CD4-positive, alpha-beta T cell (primary cell): ENCODE measurements at regions not wholly inside any gene's neighbourhood (a gene's known extent, or its start where the extent isn't known, plus 50 kb on each side); places are given as distances from the start of the nearest gene placed in this dataset.

Source experiments
- ATAC-seq: fragments of 200-7000 bp; cut with Tn5 transposase; one replicate; pipeline ENCODE4 v1.10.0; 2022; ENCODE audit warnings: mild to moderate bottlenecking; ENCODE audit not compliant: poor library complexity
- CTCF ChIA-PET: fragments of 350-600 bp; sonication (Branson Sonifier 250); formaldehyde crosslinking; loops from one replicate; lab custom pipeline; 2021; ENCODE audit warnings: antibody characterized with exemption, inconsistent platforms; lab: Charles Lee
- POLR2A ChIA-PET: fragments of 350-600 bp; sonication (Branson Sonifier 250); formaldehyde crosslinking; loops from one replicate; lab custom pipeline; 2021; ENCODE audit warnings: antibody characterized with exemption, inconsistent platforms; lab: Charles Lee
- DNase-seq, 14 experiments: peaks; one replicate each; pipeline ENCODE4 v3.0.0-alpha.2; 2013 to 2020; ENCODE audit warnings: mixed read lengths in 2 of 14
- H3K27ac ChIP-seq, 2 donors: one replicate each; pipeline versions ENCODE4 v1.5.1 to v1.7.0; 2013; ENCODE audit warnings: low read length in 2 of 2, low read depth in 1 of 2, mild to moderate bottlenecking in 1 of 2
- H3K27me3 ChIP-seq, 2 experiments: 1 replicate in 1 of 2; 2 replicates in 1 of 2; pipeline versions ENCODE4 v1.6.1 to v1.7.0; 2013; ENCODE audit warnings: low read length in 2 of 2, control low read depth in 1 of 2, mild to moderate bottlenecking in 1 of 2, moderate library complexity in 1 of 2; ENCODE audit not compliant: insufficient read depth in 2 of 2, control insufficient read depth in 1 of 2
- H3K36me3 ChIP-seq: one replicate; pipeline ENCODE4 v1.6.1; 2013; ENCODE audit warnings: low read length, control low read depth; ENCODE audit not compliant: insufficient read depth
- H3K4me1 ChIP-seq: one replicate; pipeline ENCODE4 v1.6.1; 2013; ENCODE audit warnings: low read length, control low read depth; ENCODE audit not compliant: insufficient read depth
- H3K4me3 ChIP-seq: one replicate; pipeline ENCODE4 v1.5.1; 2013; ENCODE audit warnings: mild to moderate bottlenecking, low read length, moderate library complexity
- H3K9me3 ChIP-seq, 2 experiments: 1 replicate in 1 of 2; 2 replicates in 1 of 2; pipeline versions ENCODE4 v1.6.1 to v1.7.0; 2013; ENCODE audit warnings: low read length in 2 of 2, mild to moderate bottlenecking in 2 of 2, control low read depth in 1 of 2, moderate library complexity in 1 of 2; ENCODE audit not compliant: control insufficient read depth in 1 of 2, insufficient read depth in 1 of 2
- H3K27ac Mint-ChIP-seq: one replicate; pipeline ENCODE4 v1.8.0; 2020; ENCODE audit warnings: mixed read lengths
- H3K27me3 Mint-ChIP-seq: one replicate; pipeline ENCODE4 v1.8.0; 2021; ENCODE audit warnings: mixed read lengths
- H3K36me3 Mint-ChIP-seq: one replicate; pipeline ENCODE4 v1.8.0; 2021; ENCODE audit warnings: low read depth, mixed read lengths
- H3K4me1 Mint-ChIP-seq: one replicate; pipeline ENCODE4 v1.8.0; 2021; ENCODE audit warnings: low read depth, mixed read lengths
- H3K4me3 Mint-ChIP-seq: one replicate; pipeline ENCODE4 v1.8.0; 2020; ENCODE audit warnings: mild to moderate bottlenecking, mixed read lengths
- H3K9me3 Mint-ChIP-seq: one replicate; pipeline ENCODE4 v1.8.0; 2020; ENCODE audit warnings: mixed read lengths
- intact Hi-C, 2 experiments: fragments of 100-400 bp; cut with DNase I in 1 of 2; cut with micrococcal nuclease in 1 of 2; formaldehyde crosslinking; loops; one replicate each; pipeline versions ENCODE4 v1.15.1 to v1.9.0; 2023 to 2025; cut with DNase I, micrococcal nuclease
- TF ChIP-seq, protein P1 (sequence below): fragments of 200-600 bp; IDR thresholded peaks from one replicate; pipeline ENCODE4 v1.8.0; 2022; ENCODE audit warnings: antibody characterized with exemption, mild to moderate bottlenecking

DNA sequence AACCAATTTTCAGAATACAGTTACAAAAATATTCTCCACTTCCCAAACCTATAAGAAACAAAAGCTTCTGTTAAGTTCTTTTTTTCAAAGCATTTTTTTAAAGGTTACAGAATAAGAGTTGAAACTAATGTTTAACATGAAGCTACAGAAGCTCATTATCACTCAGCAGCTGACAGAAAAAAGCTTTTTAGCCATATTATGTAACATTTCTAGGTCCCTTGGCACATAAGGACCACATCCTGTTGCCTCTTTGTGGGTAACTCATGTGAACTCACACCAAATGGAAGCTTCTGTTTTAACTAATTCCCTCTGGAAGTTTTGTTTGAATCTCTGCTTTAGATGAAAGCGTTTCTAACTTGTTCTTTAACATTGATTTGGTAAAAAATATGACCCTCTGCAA is 242.5 kb upstream of the TMPRSS15 start:
- ChIA-PET POLR2A (no interaction called here), CTCF (no interaction called here)
- Histone ChIP-seq H3K9me3 (no peaks in the 10 kb centered on the region), H3K4me3 (no peak overlapping the region), H3K4me1 (no peaks in the 10 kb centered on the region), H3K36me3 (no peaks in the 10 kb centered on the region), H3K27me3 (no peaks in the 10 kb centered on the region), H3K27ac (no peak overlapping the region)
- TF ChIP-seq, protein P1, sequence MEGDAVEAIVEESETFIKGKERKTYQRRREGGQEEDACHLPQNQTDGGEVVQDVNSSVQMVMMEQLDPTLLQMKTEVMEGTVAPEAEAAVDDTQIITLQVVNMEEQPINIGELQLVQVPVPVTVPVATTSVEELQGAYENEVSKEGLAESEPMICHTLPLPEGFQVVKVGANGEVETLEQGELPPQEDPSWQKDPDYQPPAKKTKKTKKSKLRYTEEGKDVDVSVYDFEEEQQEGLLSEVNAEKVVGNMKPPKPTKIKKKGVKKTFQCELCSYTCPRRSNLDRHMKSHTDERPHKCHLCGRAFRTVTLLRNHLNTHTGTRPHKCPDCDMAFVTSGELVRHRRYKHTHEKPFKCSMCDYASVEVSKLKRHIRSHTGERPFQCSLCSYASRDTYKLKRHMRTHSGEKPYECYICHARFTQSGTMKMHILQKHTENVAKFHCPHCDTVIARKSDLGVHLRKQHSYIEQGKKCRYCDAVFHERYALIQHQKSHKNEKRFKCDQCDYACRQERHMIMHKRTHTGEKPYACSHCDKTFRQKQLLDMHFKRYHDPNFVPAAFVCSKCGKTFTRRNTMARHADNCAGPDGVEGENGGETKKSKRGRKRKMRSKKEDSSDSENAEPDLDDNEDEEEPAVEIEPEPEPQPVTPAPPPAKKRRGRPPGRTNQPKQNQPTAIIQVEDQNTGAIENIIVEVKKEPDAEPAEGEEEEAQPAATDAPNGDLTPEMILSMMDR, result no peak
- no peak for ATAC-seq
- DNase-seq, result no peak
- H3K9me3 Mint-ChIP-seq, result peaks cover 4% of the 10 kb centered on the region
- H3K4me3 Mint-ChIP-seq, result no peak overlapping the region
- H3K27me3 Mint-ChIP-seq, result no peaks in the 10 kb centered on the region
- intact Hi-C loops, result no loop called here
- H3K36me3 Mint-ChIP-seq, result no peaks in the 10 kb centered on the region
- H3K27ac Mint-ChIP-seq, result no peak overlapping the region
- H3K4me1 Mint-ChIP-seq, result no peaks in the 10 kb centered on the region

DNA sequence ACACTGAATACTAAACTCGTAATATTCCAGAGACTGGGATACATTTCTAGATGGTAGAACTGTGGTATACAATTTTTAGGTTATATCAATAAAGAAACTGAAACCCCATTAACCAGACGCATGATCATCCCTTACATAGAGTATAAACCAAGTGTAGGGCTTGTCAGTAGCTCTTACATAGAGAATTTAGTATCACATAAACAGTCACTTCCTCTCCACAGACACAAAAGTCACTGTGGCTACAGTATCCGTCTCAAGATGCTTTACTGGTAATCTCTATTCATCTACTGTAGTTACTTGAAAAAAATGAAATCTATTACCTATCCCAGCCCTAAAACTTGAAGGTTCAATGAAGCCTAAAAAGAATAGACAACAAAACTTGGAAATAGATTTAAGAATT is 252.3 kb upstream of the TMPRSS15 start:
- no peaks in the 10 kb centered on the region for H3K4me1 ChIP-seq
- intact Hi-C loops, result no loop called here
- ChIA-PET POLR2A (no interaction called here), CTCF (no interaction called here)
- Mint-ChIP-seq H3K9me3 (no peaks in the 10 kb centered on the region), H3K27me3 (no peaks in the 10 kb centered on the region), H3K27ac (no peak overlapping the region), H3K4me1 (no peaks in the 10 kb centered on the region), H3K36me3 (no peaks in the 10 kb centered on the region), H3K4me3 (no peak overlapping the region)
- no peak overlapping the region for H3K4me3 ChIP-seq
- H3K27ac ChIP-seq, result no peak overlapping the region
- peaks cover 4 to 9% of the 10 kb centered on the region in 2 experiments for H3K9me3 ChIP-seq
- H3K27me3 ChIP-seq, result no peaks in the 10 kb centered on the region
- no peak for DNase-seq
- no peaks in the 10 kb centered on the region for H3K36me3 ChIP-seq
- no peak for ATAC-seq
- TF ChIP-seq, protein P1, result no peak

DNA sequence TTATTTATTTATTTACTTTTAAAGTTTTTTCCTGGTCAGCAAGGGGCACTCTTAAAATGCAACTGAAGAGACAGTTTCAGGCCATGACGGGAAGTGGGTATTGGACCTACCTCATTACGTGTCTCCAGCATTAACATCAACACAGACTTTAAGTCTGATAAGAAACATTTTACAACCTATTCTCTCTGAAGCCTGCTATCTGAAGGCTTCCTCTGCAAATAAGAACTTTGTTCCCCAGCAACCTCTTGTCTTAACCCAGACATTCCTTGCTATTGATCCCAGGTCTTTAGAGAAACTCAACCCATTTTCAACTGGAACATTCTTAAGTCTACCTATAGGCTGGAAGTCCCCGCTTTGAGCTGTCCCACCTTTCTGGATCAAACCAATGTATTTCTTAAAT is 258.3 kb upstream of the TMPRSS15 start:
- Histone ChIP-seq H3K9me3 (peaks cover 0 to 12% of the 10 kb centered on the region in 2 experiments), H3K4me1 (no peaks in the 10 kb centered on the region), H3K4me3 (no peak overlapping the region), H3K36me3 (no peaks in the 10 kb centered on the region), H3K27ac (no peak overlapping the region), H3K27me3 (no peaks in the 10 kb centered on the region)
- TF ChIP-seq, protein P1, result no peak
- no peak overlapping the region for H3K4me3 Mint-ChIP-seq
- H3K36me3 Mint-ChIP-seq, result no peaks in the 10 kb centered on the region
- DNase-seq, result no peak
- ChIA-PET POLR2A (no interaction called here), CTCF (no interaction called here)
- no peaks in the 10 kb centered on the region for H3K27me3 Mint-ChIP-seq
- no peaks in the 10 kb centered on the region for H3K4me1 Mint-ChIP-seq
- no peak for ATAC-seq
- intact Hi-C loops, result no loop called here
- H3K27ac Mint-ChIP-seq, result no peak overlapping the region
- peaks cover 7% of the 10 kb centered on the region for H3K9me3 Mint-ChIP-seq
